H9 (cell line): ENCODE measurements at regions not wholly inside any gene's neighbourhood (a gene's known extent, or its start where the extent isn't known, plus 50 kb on each side); places are given as distances from the start of the nearest gene placed in this dataset.
"Not testable (repeated sequence)": the region's sequence is repeated elsewhere in the genome, so short reads cannot be mapped to it uniquely, and the experiment has no call there.

ENCODE experiments used
- DNase-seq: peaks from one replicate; pipeline ENCODE4 v3.0.0-alpha.2; 2017
- H2AFZ ChIP-seq: one replicate; pipeline ENCODE4 v1.6.1; 2013; ENCODE audit warnings: mild to moderate bottlenecking, low read length, control low read depth, moderate library complexity
- H2AK5ac ChIP-seq: 2 replicates; pipeline ENCODE4 v1.6.1; 2013; ENCODE audit warnings: low read length, control low read depth, mixed read lengths; ENCODE audit not compliant: insufficient read length
- H2BK120ac ChIP-seq: one replicate; pipeline ENCODE4 v1.6.1; 2013; ENCODE audit warnings: low read depth, mild to moderate bottlenecking, low read length, control low read depth, inconsistent platforms; ENCODE audit not compliant: poor library complexity, severe bottlenecking
- H2BK12ac ChIP-seq: 2 replicates; pipeline ENCODE4 v1.6.1; 2013; ENCODE audit warnings: low read length, control low read depth, mixed read lengths, low read depth; ENCODE audit not compliant: insufficient read length
- H2BK15ac ChIP-seq: 2 replicates; pipeline ENCODE4 v1.6.1; 2013; ENCODE audit warnings: low read depth, low read length, control low read depth
- H2BK20ac ChIP-seq: one replicate; pipeline ENCODE4 v1.6.1; 2013; ENCODE audit warnings: low read depth, mild to moderate bottlenecking, low read length, control low read depth, inconsistent platforms; ENCODE audit not compliant: poor library complexity, severe bottlenecking
- H2BK5ac ChIP-seq: 2 replicates; pipeline ENCODE4 v1.6.1; 2013; ENCODE audit warnings: low read length, control low read depth, mixed read lengths; ENCODE audit not compliant: insufficient read length
- H3K14ac ChIP-seq: 2 replicates; pipeline ENCODE4 v1.6.1; 2013; ENCODE audit warnings: low read length, control low read depth; ENCODE audit not compliant: insufficient read depth
- H3K18ac ChIP-seq: 2 replicates; pipeline ENCODE4 v1.6.1; 2013; ENCODE audit warnings: low read depth, mild to moderate bottlenecking, mixed read lengths, low read length, control low read depth; ENCODE audit not compliant: insufficient read length
- H3K23ac ChIP-seq: 2 replicates; pipeline ENCODE4 v1.6.1; 2013; ENCODE audit warnings: low read length, control low read depth, mixed read lengths, low read depth; ENCODE audit not compliant: insufficient read length
- H3K23me2 ChIP-seq: 2 replicates; pipeline ENCODE4 v1.6.1; 2013; ENCODE audit warnings: low read depth, mild to moderate bottlenecking, mixed read lengths, low read length, control low read depth; ENCODE audit not compliant: insufficient read length, poor library complexity, severe bottlenecking
- H3K27ac ChIP-seq: 2 replicates; pipeline ENCODE4 v1.5.1; 2013; ENCODE audit warnings: low read length, control low read depth, mixed read lengths, low read depth; ENCODE audit not compliant: insufficient read length
- H3K27me3 ChIP-seq: 2 replicates; pipeline ENCODE4 v1.6.1; 2013; ENCODE audit warnings: low read length, control low read depth, inconsistent platforms; ENCODE audit not compliant: insufficient read depth
- H3K4ac ChIP-seq: 2 replicates; pipeline ENCODE4 v1.6.1; 2013; ENCODE audit warnings: low read depth, mild to moderate bottlenecking, control low read depth, inconsistent platforms, low read length, moderate library complexity
- H3K4me1 ChIP-seq: 2 replicates; pipeline ENCODE4 v1.6.1; 2013; ENCODE audit warnings: low read length, control low read depth, inconsistent platforms; ENCODE audit not compliant: insufficient read depth
- H3K4me2 ChIP-seq: 2 replicates; pipeline ENCODE4 v1.6.1; 2013; ENCODE audit warnings: low read length, control low read depth, mixed read lengths; ENCODE audit not compliant: insufficient read length, insufficient read depth
- H3K56ac ChIP-seq: 2 replicates; pipeline ENCODE4 v1.6.1; 2013; ENCODE audit warnings: low read depth, mild to moderate bottlenecking, mixed read lengths, low read length, control low read depth; ENCODE audit not compliant: insufficient read length
- H3K79me1 ChIP-seq: 2 replicates; pipeline ENCODE4 v1.6.1; 2013; ENCODE audit warnings: low read depth, mild to moderate bottlenecking, moderate library complexity, low read length, control low read depth, inconsistent platforms; ENCODE audit not compliant: insufficient read depth, poor library complexity, severe bottlenecking
- H3K79me2 ChIP-seq: 2 replicates; pipeline ENCODE4 v1.6.1; 2013; ENCODE audit warnings: low read length, control low read depth, inconsistent platforms; ENCODE audit not compliant: insufficient read depth
- H3K9ac ChIP-seq: 2 replicates; pipeline ENCODE4 v1.6.1; 2013; ENCODE audit warnings: low read length, control low read depth, mixed read lengths; ENCODE audit not compliant: insufficient read length; ENCODE audit errors: extremely low read depth
- H3K9me3 ChIP-seq: one replicate; pipeline ENCODE4 v1.6.1; 2013; ENCODE audit warnings: low read depth, low read length, inconsistent platforms; ENCODE audit not compliant: control insufficient read depth
- H3T11ph ChIP-seq: one replicate; pipeline ENCODE4 v1.6.1; 2013; ENCODE audit warnings: mild to moderate bottlenecking, low read length, control low read depth, inconsistent platforms
- H4K20me1 ChIP-seq: one replicate; pipeline ENCODE4 v1.6.1; 2013; ENCODE audit not compliant: control insufficient read depth, insufficient read length, insufficient read depth
- H4K5ac ChIP-seq: 2 replicates; pipeline ENCODE4 v1.6.1; 2013; ENCODE audit warnings: low read depth, mild to moderate bottlenecking, mixed read lengths, low read length, control low read depth; ENCODE audit not compliant: insufficient read length
- H4K8ac ChIP-seq: replicated peaks from 2 replicates; pipeline ENCODE4 v1.6.1; 2013; ENCODE audit warnings: low read length, control low read depth, mixed read lengths, low read depth; ENCODE audit not compliant: insufficient read length
- H4K91ac ChIP-seq: 2 replicates; pipeline ENCODE4 v1.6.1; 2013; ENCODE audit warnings: low read depth, mild to moderate bottlenecking, moderate library complexity, mixed read lengths, low read length, control low read depth; ENCODE audit not compliant: insufficient read length
- H3K27ac Mint-ChIP-seq, 3 experiments: 2 replicates in 2 of 3; 3 replicates in 1 of 3; pipeline ENCODE4 v1.8.0; 2020 to 2021; ENCODE audit warnings: mixed read lengths in 3 of 3, mild to moderate bottlenecking in 1 of 3, moderate library complexity in 1 of 3
- H3K27me3 Mint-ChIP-seq: 2 replicates; pipeline ENCODE4 v1.8.0; 2021; ENCODE audit warnings: low read depth, mild to moderate bottlenecking, moderate library complexity, mixed read lengths
- H3K36me3 Mint-ChIP-seq, 3 experiments: 2 replicates in 2 of 3; 3 replicates in 1 of 3; pipeline ENCODE4 v1.8.0; 2020 to 2021; ENCODE audit warnings: low read depth in 3 of 3, mixed read lengths in 3 of 3; ENCODE audit not compliant: insufficient read depth in 1 of 3
- H3K4me1 Mint-ChIP-seq, 2 experiments: 2 replicates each; pipeline ENCODE4 v1.8.0; 2020; ENCODE audit warnings: mixed read lengths in 2 of 2
- H3K4me3 Mint-ChIP-seq, 2 experiments: 2 replicates in 1 of 2; 3 replicates in 1 of 2; pipeline ENCODE4 v1.8.0; 2020 to 2021; ENCODE audit warnings: mild to moderate bottlenecking in 2 of 2, mixed read lengths in 2 of 2, moderate library complexity in 1 of 2
- H3K9me3 Mint-ChIP-seq, 2 experiments: 2 replicates in 1 of 2; 3 replicates in 1 of 2; pipeline ENCODE4 v1.8.0; 2020; ENCODE audit warnings: mild to moderate bottlenecking in 2 of 2, mixed read lengths in 2 of 2, moderate library complexity in 1 of 2
- WGBS: extraction: QIAGEN DNeasy Blood & Tissue Kit; methylation state at CpG from one replicate; pipeline ENCODE4 v1.1.7; 2013; ENCODE audit warnings: missing lambda C conversion rate, low lambda C conversion rate, mixed read lengths; ENCODE audit not compliant: insufficient read length; ENCODE audit errors: extremely low coverage; 5-methylcytosine and 5-hydroxymethylcytosine counted together
- TF ChIP-seq, protein P1 (sequence below): fragments of 200-600 bp; sonication (generic); conservative IDR thresholded peaks from 3 replicates; pipeline ENCODE4 v1.8.0; 2021; ENCODE audit warnings: antibody characterized with exemption, mild to moderate bottlenecking

GRCh38 chr17:22305356-22306071 is 613.2 kb downstream of the KCNJ18 start:
- Histone ChIP-seq H2BK12ac (no peak overlapping the region), H2BK20ac (no peak overlapping the region), H2BK120ac (no peak overlapping the region), H3K4me2 (no peak overlapping the region), H3T11ph (no peak overlapping the region), H4K20me1 (no peaks in the 10 kb centered on the region), H3K23ac (no peak overlapping the region), H3K79me1 (no peaks in the 10 kb centered on the region), H2BK15ac (no peak overlapping the region), H3K27me3 (no peaks in the 10 kb centered on the region), H3K56ac (no peak overlapping the region), H3K9me3 (peaks cover 79% of the 10 kb centered on the region), H3K9ac (no peak overlapping the region), H2AK5ac (no peak overlapping the region), H4K5ac (no peak overlapping the region), H2BK5ac (no peak overlapping the region), H4K91ac (no peak overlapping the region), H3K14ac (no peak overlapping the region), H3K4me1 (no peaks in the 10 kb centered on the region), H3K79me2 (no peaks in the 10 kb centered on the region), H3K23me2 (no peaks in the 10 kb centered on the region), H3K27ac (no peak overlapping the region), H3K4ac (no peak overlapping the region), H3K18ac (no peak overlapping the region), H4K8ac (no peak overlapping the region), H2AFZ (no peak overlapping the region)
- Mint-ChIP-seq H3K4me3 (no peak overlapping the region), H3K4me1 (no peaks in the 10 kb centered on the region), H3K27me3 (peaks cover 6% of the 10 kb centered on the region), H3K9me3 (peaks cover 92 to 95% of the 10 kb centered on the region in 2 experiments), H3K36me3 (peaks cover 20 to 42% (median 24%) of the 10 kb centered on the region in 3 experiments), H3K27ac (no peak overlapping the region)
- no peak for DNase-seq
- no CpG with 5 or more reads among the region's 32 CpGs for WGBS
- TF ChIP-seq, protein P1, sequence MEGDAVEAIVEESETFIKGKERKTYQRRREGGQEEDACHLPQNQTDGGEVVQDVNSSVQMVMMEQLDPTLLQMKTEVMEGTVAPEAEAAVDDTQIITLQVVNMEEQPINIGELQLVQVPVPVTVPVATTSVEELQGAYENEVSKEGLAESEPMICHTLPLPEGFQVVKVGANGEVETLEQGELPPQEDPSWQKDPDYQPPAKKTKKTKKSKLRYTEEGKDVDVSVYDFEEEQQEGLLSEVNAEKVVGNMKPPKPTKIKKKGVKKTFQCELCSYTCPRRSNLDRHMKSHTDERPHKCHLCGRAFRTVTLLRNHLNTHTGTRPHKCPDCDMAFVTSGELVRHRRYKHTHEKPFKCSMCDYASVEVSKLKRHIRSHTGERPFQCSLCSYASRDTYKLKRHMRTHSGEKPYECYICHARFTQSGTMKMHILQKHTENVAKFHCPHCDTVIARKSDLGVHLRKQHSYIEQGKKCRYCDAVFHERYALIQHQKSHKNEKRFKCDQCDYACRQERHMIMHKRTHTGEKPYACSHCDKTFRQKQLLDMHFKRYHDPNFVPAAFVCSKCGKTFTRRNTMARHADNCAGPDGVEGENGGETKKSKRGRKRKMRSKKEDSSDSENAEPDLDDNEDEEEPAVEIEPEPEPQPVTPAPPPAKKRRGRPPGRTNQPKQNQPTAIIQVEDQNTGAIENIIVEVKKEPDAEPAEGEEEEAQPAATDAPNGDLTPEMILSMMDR: no peak

GRCh38 chr17:22310292-22310691 is 618.0 kb downstream of the KCNJ18 start:
- H3K9me3 ChIP-seq: peaks cover 75% of the 10 kb centered on the region
- Mint-ChIP-seq H3K4me3 (peak overlapping the region in 1 of 2 experiments; percentile 13; a peak in 1 of 5 replicates), H3K36me3 (peaks cover 15 to 30% (median 21%) of the 10 kb centered on the region in 3 experiments), H3K9me3 (peaks cover 84 to 86% of the 10 kb centered on the region in 2 experiments)
- H3T11ph ChIP-seq, H4K8ac ChIP-seq, H4K91ac ChIP-seq, H2BK15ac ChIP-seq, H3K79me1 ChIP-seq, H3K27ac ChIP-seq, H3K4me2 ChIP-seq, H2BK5ac ChIP-seq, DNase-seq, H2BK120ac ChIP-seq, H2AK5ac ChIP-seq, H3K79me2 ChIP-seq, H3K4me1 Mint-ChIP-seq, H3K56ac ChIP-seq, H2BK20ac ChIP-seq, H3K23me2 ChIP-seq, H4K5ac ChIP-seq, H3K23ac ChIP-seq, H3K18ac ChIP-seq, H3K9ac ChIP-seq, H2AFZ ChIP-seq, H2BK12ac ChIP-seq, H3K27me3 Mint-ChIP-seq, H3K4me1 ChIP-seq, H4K20me1 ChIP-seq, H3K4ac ChIP-seq, H3K27me3 ChIP-seq, H3K27ac Mint-ChIP-seq, H3K14ac ChIP-seq: not testable (repeated sequence)
- WGBS: no CpG with 5 or more reads among the region's 7 CpGs
